CD14-positive monocyte (primary cell): ENCODE measurements at regions not wholly inside any gene's neighbourhood (a gene's known extent, or its start where the extent isn't known, plus 50 kb on each side); places are given as distances from the start of the nearest gene placed in this dataset.

Experiments used
- DNase-seq, 3 donors: peaks; one replicate each; pipeline ENCODE4 v3.0.0-alpha.2; 2011 to 2022
- H2AFZ ChIP-seq: 2 replicates; pipeline ENCODE4 v1.6.0; 2012; ENCODE audit warnings: mild to moderate bottlenecking, low read depth, low read length, inconsistent platforms; ENCODE audit not compliant: insufficient read depth, poor library complexity, severe bottlenecking
- H3K27ac ChIP-seq, 2 donors: 1 replicate in 1 of 2; 2 replicates in 1 of 2; pipeline ENCODE4 v1.5.1; 2012 to 2013; ENCODE audit warnings: low read length in 2 of 2, control low read depth in 1 of 2, inconsistent platforms in 1 of 2, low read depth in 1 of 2, mild to moderate bottlenecking in 1 of 2
- H3K27me3 ChIP-seq, 2 donors: one replicate each; pipeline versions ENCODE4 v1.6.0 to v1.6.1; 2011 to 2013; ENCODE audit warnings: low read length in 2 of 2; ENCODE audit not compliant: control insufficient read depth in 2 of 2, insufficient read depth in 2 of 2
- H3K36me3 ChIP-seq, 2 donors: replicated peaks in 1 of 2; 1 replicate in 1 of 2; 2 replicates in 1 of 2; pipeline versions ENCODE4 v1.5.1 to v1.6.1; 2012 to 2013; ENCODE audit warnings: low read length in 2 of 2, control low read depth in 1 of 2, inconsistent platforms in 1 of 2, mild to moderate bottlenecking in 1 of 2; ENCODE audit not compliant: insufficient read depth in 2 of 2, control insufficient read depth in 1 of 2
- H3K4me1 ChIP-seq, 2 donors: 1 replicate in 1 of 2; 2 replicates in 1 of 2; pipeline versions ENCODE4 v1.5.1 to v1.6.1; 2012 to 2013; ENCODE audit warnings: low read length in 2 of 2, control low read depth in 1 of 2, inconsistent platforms in 1 of 2, mild to moderate bottlenecking in 1 of 2, moderate library complexity in 1 of 2; ENCODE audit not compliant: insufficient read depth in 2 of 2, control insufficient read depth in 1 of 2
- H3K4me2 ChIP-seq: replicated peaks from 2 replicates; pipeline ENCODE3; 2012; ENCODE audit warnings: low read length, moderate library complexity, mild to moderate bottlenecking; ENCODE audit not compliant: poor library complexity, severe bottlenecking; ENCODE audit errors: extremely low read depth
- H3K4me3 ChIP-seq, 3 experiments: fragments of 200-600 bp in 1 of 3; sonication (generic) in 1 of 3; replicated peaks in 1 of 3; 1 replicate in 2 of 3; 2 replicates in 1 of 3; pipeline ENCODE4 v1.5.1; 2011 to 2013; ENCODE audit warnings: low read length in 3 of 3, mild to moderate bottlenecking in 3 of 3, control low read depth in 2 of 3, low read depth in 2 of 3, inconsistent platforms in 1 of 3, moderate library complexity in 1 of 3
- H3K79me2 ChIP-seq: 2 replicates; pipeline ENCODE4 v1.6.0; 2012; ENCODE audit warnings: mild to moderate bottlenecking, control low read depth, inconsistent platforms, low read length, moderate library complexity; ENCODE audit not compliant: insufficient read depth
- H3K9ac ChIP-seq: 2 replicates; pipeline ENCODE4 v1.6.0; 2017; ENCODE audit warnings: low read length, mild to moderate bottlenecking; ENCODE audit not compliant: insufficient read depth, poor library complexity, severe bottlenecking
- H3K9me3 ChIP-seq, 2 donors: replicated peaks in 1 of 2; 1 replicate in 1 of 2; 2 replicates in 1 of 2; pipeline versions ENCODE4 v1.5.1 to v1.6.1; 2012 to 2013; ENCODE audit warnings: low read length in 2 of 2, control low read depth in 1 of 2; ENCODE audit not compliant: control insufficient read depth in 1 of 2, insufficient read depth in 1 of 2
- H4K20me1 ChIP-seq: 2 replicates; pipeline ENCODE4 v1.6.0; 2012; ENCODE audit warnings: mild to moderate bottlenecking, low read length, control low read depth, moderate library complexity; ENCODE audit not compliant: insufficient read depth
- H3K27ac Mint-ChIP-seq, 7 donors: one replicate each; pipeline ENCODE4 v1.8.0; 2020; ENCODE audit warnings: mild to moderate bottlenecking in 7 of 7, mixed read lengths in 7 of 7, moderate library complexity in 6 of 7, inconsistent platforms in 2 of 7
- H3K27me3 Mint-ChIP-seq, 3 donors: one replicate each; pipeline ENCODE4 v1.8.0; 2021 to 2022; ENCODE audit warnings: low read depth in 3 of 3, mild to moderate bottlenecking in 3 of 3, mixed read lengths in 3 of 3, moderate library complexity in 3 of 3, inconsistent platforms in 1 of 3
- H3K36me3 Mint-ChIP-seq, 2 donors: one replicate each; pipeline ENCODE4 v1.8.0; 2020; ENCODE audit warnings: mixed read lengths in 2 of 2, inconsistent platforms in 1 of 2, mild to moderate bottlenecking in 1 of 2
- H3K4me1 Mint-ChIP-seq: one replicate; pipeline ENCODE4 v1.8.0; 2020; ENCODE audit warnings: mild to moderate bottlenecking, mixed read lengths
- H3K4me3 Mint-ChIP-seq, 2 donors: one replicate each; pipeline ENCODE4 v1.8.0; 2020; ENCODE audit warnings: mild to moderate bottlenecking in 2 of 2, mixed read lengths in 2 of 2, moderate library complexity in 1 of 2
- H3K9me3 Mint-ChIP-seq, 7 donors: one replicate each; pipeline ENCODE4 v1.8.0; 2020 to 2022; ENCODE audit warnings: mixed read lengths in 7 of 7, mild to moderate bottlenecking in 6 of 7, moderate library complexity in 6 of 7, inconsistent platforms in 2 of 7
- WGBS: methylation state at CpG from one replicate; pipeline ENCODE4 v1.1.5; 2013; ENCODE audit warnings: missing lambda C conversion rate; ENCODE audit not compliant: insufficient coverage; 5-methylcytosine and 5-hydroxymethylcytosine counted together
- intact Hi-C, 2 donors: fragments of 100-400 bp; cut with micrococcal nuclease; formaldehyde crosslinking; loops; one replicate each; pipeline versions ENCODE4 v1.15.0 to v1.15.1; 2023
- TF ChIP-seq, protein P1 (sequence below): fragments of 200-600 bp; IDR thresholded peaks from one replicate; pipeline ENCODE4 v1.8.0; 2022; ENCODE audit warnings: antibody characterized with exemption, mild to moderate bottlenecking

DNA sequence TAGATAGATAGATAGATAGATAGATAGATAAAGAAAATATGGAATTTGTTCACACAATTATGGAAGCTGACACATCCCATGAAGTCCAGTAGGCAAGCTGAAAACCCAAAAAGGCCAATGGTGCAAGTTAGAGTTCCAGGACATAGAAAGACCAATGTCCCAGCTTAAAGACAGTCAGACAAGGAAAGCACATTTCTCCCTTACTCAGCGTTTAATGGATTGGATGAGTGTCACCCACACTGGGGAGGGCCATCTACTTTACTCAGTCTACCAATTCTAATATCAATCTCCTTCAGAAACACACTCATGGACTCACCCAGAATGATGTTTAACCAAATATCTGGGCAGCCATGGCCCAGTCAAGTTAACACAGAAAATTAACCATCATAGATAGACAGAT lies 327.7 kb upstream of the CDH11 start:
- Histone ChIP-seq H3K4me1 (no peaks in the 10 kb centered on the region), H3K4me3 (no peak overlapping the region), H3K9ac (no peak overlapping the region), H2AFZ (no peak overlapping the region), H3K4me2 (no peak overlapping the region), H3K36me3 (no peaks in the 10 kb centered on the region), H4K20me1 (no peaks in the 10 kb centered on the region), H3K27me3 (no peaks in the 10 kb centered on the region), H3K79me2 (no peaks in the 10 kb centered on the region), H3K27ac (no peak overlapping the region), H3K9me3 (peaks cover 0 to 8% of the 10 kb centered on the region in 2 donors)
- H3K4me1 Mint-ChIP-seq = no peaks in the 10 kb centered on the region
- peaks cover 1 to 18% (median 13%) of the 10 kb centered on the region in 7 donors for H3K9me3 Mint-ChIP-seq
- H3K4me3 Mint-ChIP-seq = no peak overlapping the region
- H3K36me3 Mint-ChIP-seq = no peaks in the 10 kb centered on the region
- H3K27ac Mint-ChIP-seq = no peak overlapping the region
- TF ChIP-seq, protein P1, sequence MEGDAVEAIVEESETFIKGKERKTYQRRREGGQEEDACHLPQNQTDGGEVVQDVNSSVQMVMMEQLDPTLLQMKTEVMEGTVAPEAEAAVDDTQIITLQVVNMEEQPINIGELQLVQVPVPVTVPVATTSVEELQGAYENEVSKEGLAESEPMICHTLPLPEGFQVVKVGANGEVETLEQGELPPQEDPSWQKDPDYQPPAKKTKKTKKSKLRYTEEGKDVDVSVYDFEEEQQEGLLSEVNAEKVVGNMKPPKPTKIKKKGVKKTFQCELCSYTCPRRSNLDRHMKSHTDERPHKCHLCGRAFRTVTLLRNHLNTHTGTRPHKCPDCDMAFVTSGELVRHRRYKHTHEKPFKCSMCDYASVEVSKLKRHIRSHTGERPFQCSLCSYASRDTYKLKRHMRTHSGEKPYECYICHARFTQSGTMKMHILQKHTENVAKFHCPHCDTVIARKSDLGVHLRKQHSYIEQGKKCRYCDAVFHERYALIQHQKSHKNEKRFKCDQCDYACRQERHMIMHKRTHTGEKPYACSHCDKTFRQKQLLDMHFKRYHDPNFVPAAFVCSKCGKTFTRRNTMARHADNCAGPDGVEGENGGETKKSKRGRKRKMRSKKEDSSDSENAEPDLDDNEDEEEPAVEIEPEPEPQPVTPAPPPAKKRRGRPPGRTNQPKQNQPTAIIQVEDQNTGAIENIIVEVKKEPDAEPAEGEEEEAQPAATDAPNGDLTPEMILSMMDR = no peak
- no CpG with 5 or more reads among the region's 1 CpG for WGBS
- intact Hi-C loops = no loop called here
- H3K27me3 Mint-ChIP-seq = peaks cover 4% of the 10 kb centered on the region in 3 donors
- no peak for DNase-seq

DNA sequence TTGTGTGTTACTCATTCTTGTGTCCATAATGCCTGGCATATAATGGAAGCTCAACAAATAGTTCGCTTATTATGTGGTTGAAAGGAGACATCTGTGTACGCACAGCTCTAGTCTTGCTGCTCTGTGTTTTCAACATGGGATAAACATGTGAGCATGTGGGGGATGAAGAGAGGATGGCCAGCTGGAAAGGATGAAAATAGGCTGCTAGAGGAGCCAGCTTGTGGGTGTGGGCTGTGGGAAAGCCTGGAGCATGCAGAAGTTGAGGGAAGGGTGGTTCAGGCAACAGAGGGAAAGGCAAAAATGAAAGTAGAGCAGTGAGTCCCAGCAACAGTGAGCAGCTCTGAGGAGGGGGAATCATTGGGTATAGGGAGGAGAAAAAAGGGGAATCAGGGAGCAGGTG lies 324.6 kb upstream of the CDH11 start:
- WGBS = 83% methylated on average over 2 of the region's 2 CpGs
- no peak overlapping the region for H2AFZ ChIP-seq
- Mint-ChIP-seq H3K27ac (no peak overlapping the region), H3K36me3 (no peaks in the 10 kb centered on the region), H3K4me1 (no peaks in the 10 kb centered on the region), H3K9me3 (peaks cover 1 to 16% (median 9%) of the 10 kb centered on the region in 7 donors), H3K4me3 (no peak overlapping the region), H3K27me3 (peaks cover 1 to 4% (median 2%) of the 10 kb centered on the region in 3 donors)
- H3K9me3 ChIP-seq = peaks cover 0 to 8% of the 10 kb centered on the region in 2 donors
- no peak overlapping the region for H3K9ac ChIP-seq
- no peaks in the 10 kb centered on the region for H3K27me3 ChIP-seq
- no peak overlapping the region for H3K4me3 ChIP-seq
- H3K36me3 ChIP-seq = no peaks in the 10 kb centered on the region
- H3K4me2 ChIP-seq = no peak overlapping the region
- H3K79me2 ChIP-seq = no peaks in the 10 kb centered on the region
- H4K20me1 ChIP-seq = no peaks in the 10 kb centered on the region
- intact Hi-C loops = no loop called here
- TF ChIP-seq, protein P1 = no peak
- H3K27ac ChIP-seq = no peak overlapping the region
- H3K4me1 ChIP-seq = no peaks in the 10 kb centered on the region
- DNase-seq = no peak
